IMR-90 (cell line): ENCODE measurements at regions not wholly inside any gene's neighbourhood (a gene's known extent, or its start where the extent isn't known, plus 50 kb on each side); places are given as distances from the start of the nearest gene placed in this dataset.
A peak's percentile ranks its signal among the peaks of the same experiment; 100 is the strongest.

Experiments used
- ELK1 ChIP-seq: fragments of 150-350 bp; IDR thresholded peaks from 2 replicates; pipeline ENCODE4 v1.6.1; 2016; ENCODE audit warnings: low read depth, mild to moderate bottlenecking, low read length, moderate library complexity, borderline replicate concordance
- MAFK ChIP-seq: IDR thresholded peaks from 2 replicates; pipeline ENCODE4 v1.6.1; 2012; ENCODE audit warnings: low read depth, low read length, improper control_type of control experiment
- MAZ ChIP-seq: IDR thresholded peaks from 2 replicates; pipeline ENCODE4 v1.6.1; 2012; ENCODE audit warnings: low read depth, mild to moderate bottlenecking, low read length, improper control_type of control experiment, moderate library complexity, borderline replicate concordance
- MXI1 ChIP-seq: IDR thresholded peaks from 2 replicates; pipeline ENCODE4 v1.6.1; 2012; ENCODE audit warnings: low read depth, mild to moderate bottlenecking, low read length, moderate library complexity, borderline replicate concordance
- POLR2A ChIP-seq: IDR thresholded peaks from 2 replicates; pipeline ENCODE4 v1.6.1; 2012; ENCODE audit warnings: mild to moderate bottlenecking, low read depth, low read length
- TF ChIP-seq, protein P1 (sequence below): conservative IDR thresholded peaks from 2 replicates; pipeline ENCODE4 v1.5.1; 2012; ENCODE audit warnings: mild to moderate bottlenecking, low read depth, low read length, improper control_type of control experiment

DNA sequence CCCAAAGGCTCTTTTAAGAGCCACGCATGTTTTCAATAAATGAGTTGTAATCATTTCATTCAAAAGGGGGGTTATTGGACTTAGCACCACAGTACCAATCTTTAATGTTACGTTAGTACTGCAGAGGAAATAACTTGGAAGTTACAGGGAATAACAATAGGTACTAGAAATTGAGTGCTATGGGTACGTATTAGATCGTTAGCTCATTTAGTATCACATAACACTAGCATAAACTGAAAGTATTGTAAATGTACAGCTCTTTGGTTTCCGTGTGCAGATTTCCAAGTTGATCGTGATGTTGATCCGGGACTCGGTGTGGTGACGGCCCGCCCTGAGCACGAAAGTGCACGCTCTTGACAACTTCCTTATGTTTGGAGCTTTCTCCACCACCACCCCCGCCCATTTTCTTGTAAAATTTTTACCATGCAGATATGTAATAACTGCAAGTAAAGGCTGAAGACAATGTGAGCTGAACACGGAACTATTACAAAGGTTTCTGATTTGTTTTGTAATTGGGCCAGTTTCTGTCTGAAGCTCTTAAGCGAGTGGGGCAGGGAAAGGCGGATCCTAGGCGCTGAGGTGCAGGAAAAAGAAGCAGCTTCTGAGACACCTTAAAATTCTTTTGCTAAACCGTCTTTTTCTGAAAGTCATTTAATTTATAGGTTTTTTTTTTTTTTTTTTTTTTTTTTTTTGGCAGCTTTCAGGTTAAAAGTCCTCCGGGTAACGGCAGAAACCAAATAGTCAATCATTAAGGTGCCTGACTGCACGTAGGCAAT, 71.5 kb downstream of the HFE start:
- TF ChIP-seq, protein P1, sequence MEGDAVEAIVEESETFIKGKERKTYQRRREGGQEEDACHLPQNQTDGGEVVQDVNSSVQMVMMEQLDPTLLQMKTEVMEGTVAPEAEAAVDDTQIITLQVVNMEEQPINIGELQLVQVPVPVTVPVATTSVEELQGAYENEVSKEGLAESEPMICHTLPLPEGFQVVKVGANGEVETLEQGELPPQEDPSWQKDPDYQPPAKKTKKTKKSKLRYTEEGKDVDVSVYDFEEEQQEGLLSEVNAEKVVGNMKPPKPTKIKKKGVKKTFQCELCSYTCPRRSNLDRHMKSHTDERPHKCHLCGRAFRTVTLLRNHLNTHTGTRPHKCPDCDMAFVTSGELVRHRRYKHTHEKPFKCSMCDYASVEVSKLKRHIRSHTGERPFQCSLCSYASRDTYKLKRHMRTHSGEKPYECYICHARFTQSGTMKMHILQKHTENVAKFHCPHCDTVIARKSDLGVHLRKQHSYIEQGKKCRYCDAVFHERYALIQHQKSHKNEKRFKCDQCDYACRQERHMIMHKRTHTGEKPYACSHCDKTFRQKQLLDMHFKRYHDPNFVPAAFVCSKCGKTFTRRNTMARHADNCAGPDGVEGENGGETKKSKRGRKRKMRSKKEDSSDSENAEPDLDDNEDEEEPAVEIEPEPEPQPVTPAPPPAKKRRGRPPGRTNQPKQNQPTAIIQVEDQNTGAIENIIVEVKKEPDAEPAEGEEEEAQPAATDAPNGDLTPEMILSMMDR: no peak
- TF ChIP-seq MAFK: peak; percentile 62; the same call in 1 of the 2 replicates
- no peak for TF ChIP-seq MAZ
- TF ChIP-seq POLR2A: no peak; the same call in 1 of the 2 replicates
- TF ChIP-seq MXI1: no peak
- TF ChIP-seq ELK1: no peak
